Keratinocyte (primary cell): ENCODE measurements at regions not wholly inside any gene's neighbourhood (a gene's known extent, or its start where the extent isn't known, plus 50 kb on each side); places are given as distances from the start of the nearest gene placed in this dataset.

ENCODE experiments used
- EZH2 ChIP-seq: IDR thresholded peaks from one replicate; pipeline ENCODE4 v1.6.1; 2012; ENCODE audit warnings: inconsistent platforms, mild to moderate bottlenecking, low read length, moderate library complexity
- TF ChIP-seq, protein P1 (sequence below), 3 experiments: IDR thresholded peaks in 1 of 3; conservative IDR thresholded peaks in 1 of 3; optimal IDR thresholded peaks in 1 of 3; 2 replicates in 2 of 3; 3 replicates in 1 of 3; pipeline versions ENCODE3 to v1.5.1; 2011; ENCODE audit warnings: low read length in 3 of 3, mild to moderate bottlenecking in 3 of 3, moderate library complexity in 2 of 3, control low read depth in 1 of 3, inconsistent platforms in 1 of 3; ENCODE audit not compliant: insufficient read depth in 2 of 3; ENCODE audit errors: extremely low read depth in 1 of 3

DNA sequence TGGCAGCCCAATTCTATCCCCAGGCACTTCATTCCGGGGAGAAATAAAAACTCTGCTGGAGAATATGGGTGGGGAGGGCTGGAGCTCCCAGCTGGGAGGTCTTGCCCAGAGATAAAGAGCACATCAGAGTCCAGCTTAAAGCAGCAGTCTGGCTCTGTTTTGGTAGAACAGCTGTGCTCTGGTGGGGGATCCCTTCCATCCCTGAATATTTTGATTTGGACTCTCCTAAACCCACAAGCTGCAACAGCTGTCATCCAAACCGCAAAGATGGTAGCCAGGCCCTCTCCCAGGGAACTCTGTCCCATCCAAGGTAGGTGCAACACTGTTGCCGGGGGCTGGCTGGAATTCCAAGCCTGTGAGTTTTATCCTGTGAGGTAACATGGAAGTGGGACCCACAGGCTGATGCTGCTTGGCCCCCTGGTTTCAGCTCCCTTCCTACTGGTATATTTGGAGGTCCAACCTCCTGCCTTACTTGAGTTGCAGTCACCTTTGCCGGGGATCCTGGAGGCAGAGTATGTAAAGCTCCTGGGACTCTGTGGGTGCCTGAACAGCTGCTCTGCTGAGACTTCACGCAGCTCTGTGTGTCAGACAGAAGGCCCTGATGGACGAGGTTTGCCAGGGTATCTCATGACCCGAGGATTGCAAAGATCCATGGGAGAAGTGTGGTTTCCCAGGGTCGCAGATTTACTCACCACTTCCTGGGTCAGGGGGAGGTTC is 203.5 kb upstream of the ITM2A start:
- TF ChIP-seq, protein P1, sequence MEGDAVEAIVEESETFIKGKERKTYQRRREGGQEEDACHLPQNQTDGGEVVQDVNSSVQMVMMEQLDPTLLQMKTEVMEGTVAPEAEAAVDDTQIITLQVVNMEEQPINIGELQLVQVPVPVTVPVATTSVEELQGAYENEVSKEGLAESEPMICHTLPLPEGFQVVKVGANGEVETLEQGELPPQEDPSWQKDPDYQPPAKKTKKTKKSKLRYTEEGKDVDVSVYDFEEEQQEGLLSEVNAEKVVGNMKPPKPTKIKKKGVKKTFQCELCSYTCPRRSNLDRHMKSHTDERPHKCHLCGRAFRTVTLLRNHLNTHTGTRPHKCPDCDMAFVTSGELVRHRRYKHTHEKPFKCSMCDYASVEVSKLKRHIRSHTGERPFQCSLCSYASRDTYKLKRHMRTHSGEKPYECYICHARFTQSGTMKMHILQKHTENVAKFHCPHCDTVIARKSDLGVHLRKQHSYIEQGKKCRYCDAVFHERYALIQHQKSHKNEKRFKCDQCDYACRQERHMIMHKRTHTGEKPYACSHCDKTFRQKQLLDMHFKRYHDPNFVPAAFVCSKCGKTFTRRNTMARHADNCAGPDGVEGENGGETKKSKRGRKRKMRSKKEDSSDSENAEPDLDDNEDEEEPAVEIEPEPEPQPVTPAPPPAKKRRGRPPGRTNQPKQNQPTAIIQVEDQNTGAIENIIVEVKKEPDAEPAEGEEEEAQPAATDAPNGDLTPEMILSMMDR (optimal IDR thresholded peaks at IDR 0.05 in 1 of 3, IDR thresholded peaks at IDR 0.05 in 1 of 3, conservative IDR thresholded peaks at IDR 0.05 in 1 of 3; ENCODE audit: extremely low read depth in 1 of 3, insufficient read depth in 2 of 3, low read length in 3 of 3) = no peak
- TF ChIP-seq EZH2 = no peak
